ENCODE measurements at regions not wholly inside any gene's neighbourhood (a gene's known extent, or its start where the extent isn't known, plus 50 kb on each side); places are given as distances from the start of the nearest gene placed in this dataset.
"Not testable (repeated sequence)": the region's sequence is repeated elsewhere in the genome, so short reads cannot be mapped to it uniquely, and the experiment has no call there.

GRCh38 chr5:108696951-108697715 is 50.6 kb upstream of the FER start:
- Mint-ChIP-seq H3K4me3 (ENCODE audit: unreplicated experiment) (no peak overlapping the region), H3K36me3 (ENCODE audit: unreplicated experiment) (no peaks in the 10 kb centered on the region), H3K27me3 (ENCODE audit: unreplicated experiment) (no peaks in the 10 kb centered on the region), H3K9me3 (ENCODE audit: unreplicated experiment) (no peaks in the 10 kb centered on the region), H3K27ac (ENCODE audit: unreplicated experiment) (no peak overlapping the region), H3K4me1 (ENCODE audit: unreplicated experiment) (no peaks in the 10 kb centered on the region)
- DNase-seq (ENCODE audit: extremely low spot score, unreplicated experiment), result no peak
- no peak for TF ChIP-seq CTCF (IDR thresholded peaks at IDR 0.05)

DNA sequence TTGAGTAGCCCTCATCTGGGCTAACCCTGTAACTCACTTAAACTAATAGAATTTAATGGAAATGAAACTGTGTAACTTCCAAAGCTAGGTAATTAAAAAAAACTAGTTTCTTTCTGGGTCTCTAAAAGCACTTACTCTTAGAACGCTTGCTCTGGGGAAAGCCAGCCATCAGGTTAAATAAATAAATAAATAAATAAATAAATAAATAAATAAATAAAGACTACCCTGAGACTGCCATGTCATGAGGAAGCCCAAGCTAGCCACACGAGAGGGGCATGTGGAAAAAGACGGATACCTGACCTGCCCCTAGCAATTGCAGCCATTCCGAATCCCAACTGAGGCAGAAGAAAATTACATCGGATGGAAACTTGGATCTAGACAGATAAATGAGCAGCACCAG is 51.3 kb upstream of the FER start:
- Mint-ChIP-seq H3K27ac (ENCODE audit: unreplicated experiment) (no peak overlapping the region), H3K4me3 (ENCODE audit: unreplicated experiment) (no peak overlapping the region), H3K4me1 (ENCODE audit: unreplicated experiment) (no peaks in the 10 kb centered on the region), H3K36me3 (ENCODE audit: unreplicated experiment) (no peaks in the 10 kb centered on the region), H3K27me3 (ENCODE audit: unreplicated experiment) (no peaks in the 10 kb centered on the region), H3K9me3 (ENCODE audit: unreplicated experiment) (no peaks in the 10 kb centered on the region)
- DNase-seq (ENCODE audit: extremely low spot score, unreplicated experiment), result no peak
- TF ChIP-seq CTCF (IDR thresholded peaks at IDR 0.05), result no peak

DNA sequence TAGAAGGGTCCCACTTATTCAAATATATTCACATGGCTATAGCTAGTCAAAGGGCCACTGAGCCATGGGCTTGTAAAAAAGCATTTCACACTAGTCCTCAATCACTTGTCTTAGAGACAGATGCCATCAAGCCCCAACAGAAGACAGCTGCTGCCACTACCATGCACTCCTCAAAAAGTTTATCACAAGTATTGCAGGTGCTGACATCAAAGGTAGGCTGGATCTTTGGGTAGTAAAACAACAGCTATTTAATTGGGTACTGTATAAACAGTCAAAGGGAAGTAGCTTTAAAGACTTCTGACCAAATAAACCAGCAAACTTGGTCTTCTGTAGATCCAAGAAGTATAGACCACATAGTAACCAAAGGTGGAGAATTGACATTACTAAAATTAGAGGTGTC is 59.2 kb upstream of the FER start:
- no peak for DNase-seq (ENCODE audit: extremely low spot score, unreplicated experiment)
- Mint-ChIP-seq H3K4me3 (ENCODE audit: unreplicated experiment) (no peak overlapping the region), H3K27ac (ENCODE audit: unreplicated experiment) (peak overlapping the region; percentile 82), H3K27me3 (ENCODE audit: unreplicated experiment) (no peaks in the 10 kb centered on the region), H3K36me3 (ENCODE audit: unreplicated experiment) (no peaks in the 10 kb centered on the region), H3K4me1 (ENCODE audit: unreplicated experiment) (peaks cover 12% of the 10 kb centered on the region), H3K9me3 (ENCODE audit: unreplicated experiment) (no peaks in the 10 kb centered on the region)
- no peak for TF ChIP-seq CTCF (IDR thresholded peaks at IDR 0.05)

- Mint-ChIP-seq H3K36me3 (ENCODE audit: unreplicated experiment) (no peaks in the 10 kb centered on the region), H3K9me3 (ENCODE audit: unreplicated experiment) (no peaks in the 10 kb centered on the region), H3K4me3 (ENCODE audit: unreplicated experiment) (no peak overlapping the region), H3K27ac (ENCODE audit: unreplicated experiment) (peak overlapping the region; percentile 82), H3K27me3 (ENCODE audit: unreplicated experiment) (no peaks in the 10 kb centered on the region), H3K4me1 (ENCODE audit: unreplicated experiment) (peaks cover 12% of the 10 kb centered on the region)
- no peak for DNase-seq (ENCODE audit: extremely low spot score, unreplicated experiment)
- no peak for TF ChIP-seq CTCF (IDR thresholded peaks at IDR 0.05)
These were observed 60.0 kb upstream of the FER start for GRCh38 chr5:108687595-108688200.

DNA sequence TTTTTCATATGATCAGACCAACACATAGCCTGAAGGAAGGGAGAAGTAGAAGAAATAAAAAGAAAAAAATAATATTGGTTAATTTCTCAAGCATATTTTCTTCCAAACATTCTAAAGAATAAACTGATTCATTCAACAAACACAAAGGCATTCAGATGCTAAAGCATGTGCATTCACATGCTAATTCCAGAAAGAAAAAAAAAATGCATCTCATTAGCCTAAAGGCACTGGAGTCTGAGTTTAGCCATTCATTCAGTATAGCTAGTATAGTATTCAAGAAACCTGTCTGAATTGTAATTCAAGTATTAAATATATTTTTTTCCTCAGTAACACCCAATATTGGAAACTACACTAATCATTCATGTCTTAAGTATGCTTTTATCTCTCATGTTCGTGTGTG is 61.0 kb upstream of the FER start:
- no peak for DNase-seq (ENCODE audit: extremely low spot score, unreplicated experiment)
- TF ChIP-seq CTCF (IDR thresholded peaks at IDR 0.05), result no peak
- Mint-ChIP-seq H3K4me1 (ENCODE audit: unreplicated experiment) (peaks cover 16% of the 10 kb centered on the region), H3K27ac (ENCODE audit: unreplicated experiment) (no peak overlapping the region), H3K4me3 (ENCODE audit: unreplicated experiment) (no peak overlapping the region), H3K9me3 (ENCODE audit: unreplicated experiment) (no peaks in the 10 kb centered on the region), H3K27me3 (ENCODE audit: unreplicated experiment) (no peaks in the 10 kb centered on the region), H3K36me3 (ENCODE audit: unreplicated experiment) (no peaks in the 10 kb centered on the region)

GRCh38 chr5:108685448-108686216 is 62.1 kb upstream of the FER start:
- H3K4me1 Mint-ChIP-seq (ENCODE audit: unreplicated experiment), result peaks cover 19% of the 10 kb centered on the region

More at GRCh38 chr5:108685448-108686216, 62.1 kb upstream of the FER start:
- H3K4me3 Mint-ChIP-seq (ENCODE audit: unreplicated experiment); H3K9me3 Mint-ChIP-seq (ENCODE audit: unreplicated experiment); H3K36me3 Mint-ChIP-seq (ENCODE audit: unreplicated experiment); H3K27me3 Mint-ChIP-seq (ENCODE audit: unreplicated experiment); H3K27ac Mint-ChIP-seq (ENCODE audit: unreplicated experiment); DNase-seq (ENCODE audit: extremely low spot score, unreplicated experiment): not testable (repeated sequence)

Measured in osteocyte (in vitro differentiated cells).